OCI-LY7 (cell line): ENCODE measurements at regions not wholly inside any gene's neighbourhood (a gene's known extent, or its start where the extent isn't known, plus 50 kb on each side); places are given as distances from the start of the nearest gene placed in this dataset.

ENCODE experiments used
- CTCF ChIP-seq: fragments of 200-600 bp; sonication (generic); conservative IDR thresholded peaks from 2 replicates; pipeline ENCODE4 v1.5.1; 2014; ENCODE audit warnings: mild to moderate bottlenecking, antibody characterized with exemption, low read length, moderate library complexity, mixed read lengths
- EZH2phosphoT487 ChIP-seq: fragments of 200-600 bp; sonication (generic); IDR thresholded peaks from 2 replicates; pipeline ENCODE4 v1.6.1; 2018; ENCODE audit warnings: low read depth, borderline replicate concordance, mild to moderate bottlenecking, mixed run types, antibody characterized with exemption, low read length, moderate library complexity, mixed read lengths

GRCh38 chr2:8214036-8214615 is 467.7 kb upstream of the ID2 start:
- TF ChIP-seq EZH2phosphoT487 (no peak), CTCF (no peak)
